ENCODE measurements at regions not wholly inside any gene's neighbourhood (a gene's known extent, or its start where the extent isn't known, plus 50 kb on each side); places are given as distances from the start of the nearest gene placed in this dataset.

DNA sequence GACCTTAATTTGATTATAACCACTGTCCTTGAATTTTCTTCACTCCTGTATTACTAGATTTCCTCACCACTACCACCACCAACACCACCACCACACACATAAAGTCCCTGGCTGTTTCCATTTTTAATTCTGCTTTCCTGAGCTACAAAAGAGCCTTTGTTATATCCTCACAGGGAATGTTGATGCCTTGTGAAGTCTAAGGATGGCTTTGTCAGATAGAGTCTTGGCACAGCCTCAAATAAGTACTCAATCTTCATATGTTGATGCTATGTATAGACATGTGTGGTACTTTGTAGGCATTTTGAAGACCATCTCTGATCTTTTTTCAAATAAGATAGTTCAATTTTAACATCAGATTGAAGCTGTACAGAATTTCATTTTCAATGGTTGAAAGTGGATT lies 1016.7 kb upstream of the LCORL start:
- TF ChIP-seq CTCF (IDR thresholded peaks at IDR 0.05) = no peak
- no peak for TF ChIP-seq POLR2A (IDR thresholded peaks at IDR 0.05)
- TF ChIP-seq EP300 (IDR thresholded peaks at IDR 0.05) = no peak
- TF ChIP-seq POLR2AphosphoS5 (IDR thresholded peaks at IDR 0.05) = no peak
- no peak for DNase-seq
- Histone ChIP-seq H3K9me3 (no peaks in the 10 kb centered on the region), H3K27me3 (no peaks in the 10 kb centered on the region), H3K4me1 (no peaks in the 10 kb centered on the region), H3K36me3 (no peaks in the 10 kb centered on the region), H3K4me3 (no peak overlapping the region), H3K27ac (no peak overlapping the region)
- intact Hi-C loops (cut with DNase I) = no loop called here

DNA sequence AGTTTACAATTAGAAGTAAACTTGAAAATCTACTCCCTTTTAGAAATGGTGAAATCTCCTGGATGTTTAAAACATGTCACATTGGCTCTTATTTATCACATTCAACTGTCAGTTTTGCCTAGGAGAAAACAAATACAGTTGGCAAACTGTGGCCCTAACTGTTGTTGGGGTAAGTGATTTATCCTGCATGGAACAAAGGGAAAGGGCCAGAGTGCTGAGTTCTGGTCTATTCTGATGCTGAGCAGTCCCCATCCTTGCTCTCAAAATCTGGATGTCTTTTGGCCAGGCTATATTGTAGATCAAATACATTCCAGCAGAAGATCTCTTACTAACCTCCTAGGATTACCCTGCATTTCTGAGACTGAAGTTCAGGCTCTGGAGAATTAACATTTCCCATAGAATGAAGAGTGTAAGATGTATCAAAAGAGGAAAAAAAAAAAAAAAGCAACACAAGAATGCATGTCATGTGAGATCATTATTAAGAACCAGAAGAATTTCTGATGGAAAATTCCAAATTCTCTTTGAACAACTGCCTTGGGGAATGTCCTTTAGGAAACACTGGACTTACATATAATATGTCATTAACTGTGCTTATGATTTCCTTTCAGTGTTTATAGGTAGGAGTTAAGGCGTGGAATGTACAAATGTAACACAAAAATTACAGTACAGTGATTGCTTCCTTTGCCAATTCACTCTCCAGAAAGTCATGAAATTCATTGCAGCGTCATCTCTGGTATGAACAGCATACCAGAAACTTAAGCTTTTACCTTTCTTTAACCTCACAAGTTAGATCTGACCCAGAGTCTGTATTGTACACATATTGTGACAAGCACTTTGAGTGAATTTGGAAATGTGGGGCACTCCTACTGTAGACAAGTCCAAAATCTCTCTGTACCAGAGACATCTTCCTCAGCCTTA lies 1012.5 kb upstream of the LCORL start:
- intact Hi-C loops (cut with DNase I) = no loop called here
- Histone ChIP-seq H3K9me3 (no peaks in the 10 kb centered on the region), H3K27me3 (no peaks in the 10 kb centered on the region), H3K4me1 (no peaks in the 10 kb centered on the region), H3K4me3 (no peak overlapping the region), H3K27ac (no peak overlapping the region), H3K36me3 (no peaks in the 10 kb centered on the region)
- DNase-seq = no peak
- no peak for TF ChIP-seq EP300 (IDR thresholded peaks at IDR 0.05)
- TF ChIP-seq POLR2AphosphoS5 (IDR thresholded peaks at IDR 0.05) = no peak
- no peak for TF ChIP-seq CTCF (IDR thresholded peaks at IDR 0.05)
- no peak for TF ChIP-seq POLR2A (IDR thresholded peaks at IDR 0.05)
- WGBS, 2 donors = 81 to 83% methylated on average over 2 of the region's 2 CpGs

- Histone ChIP-seq H3K9me3 (no peaks in the 10 kb centered on the region), H3K27me3 (no peaks in the 10 kb centered on the region), H3K27ac (no peak overlapping the region), H3K36me3 (no peaks in the 10 kb centered on the region), H3K4me3 (no peak overlapping the region), H3K4me1 (peaks cover 0 to 6% (median 0%) of the 10 kb centered on the region in 4 donors)
- intact Hi-C loops (cut with DNase I) = no loop called here
- TF ChIP-seq CTCF (IDR thresholded peaks at IDR 0.05) = no peak
- TF ChIP-seq EP300 (IDR thresholded peaks at IDR 0.05) = no peak
- TF ChIP-seq POLR2A (IDR thresholded peaks at IDR 0.05) = no peak
- no peak for TF ChIP-seq POLR2AphosphoS5 (IDR thresholded peaks at IDR 0.05)
- no peak for DNase-seq
Measured at GRCh38 chr4:19030536-19030935, 1009.0 kb upstream of the LCORL start.

DNA sequence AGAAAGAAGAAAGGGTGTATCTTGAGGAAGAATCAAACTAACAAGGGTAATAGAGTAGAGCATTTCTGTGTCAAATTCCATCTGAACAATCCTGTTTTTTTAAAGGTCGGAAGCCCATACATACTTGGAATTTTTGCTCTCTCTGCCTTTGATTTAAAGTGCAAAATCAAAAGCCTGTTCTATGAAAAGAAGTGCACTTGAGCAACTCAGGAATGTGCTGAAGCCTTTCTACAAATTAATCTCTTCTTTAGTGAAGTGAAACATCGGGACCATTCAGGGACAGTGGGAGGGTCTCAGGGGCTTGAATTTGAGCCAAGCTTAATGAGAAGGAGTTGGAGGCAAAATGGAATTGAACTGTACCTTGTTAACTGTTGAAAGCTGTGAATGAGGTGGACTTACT lies 1008.5 kb upstream of the LCORL start:
- TF ChIP-seq EP300 (IDR thresholded peaks at IDR 0.05) (no peak), POLR2A (IDR thresholded peaks at IDR 0.05) (no peak), POLR2AphosphoS5 (IDR thresholded peaks at IDR 0.05) (no peak), CTCF (IDR thresholded peaks at IDR 0.05) (no peak)
- Histone ChIP-seq H3K9me3 (no peaks in the 10 kb centered on the region), H3K27me3 (no peaks in the 10 kb centered on the region), H3K4me3 (no peak overlapping the region), H3K27ac (no peak overlapping the region), H3K4me1 (peaks cover 0 to 6% (median 0%) of the 10 kb centered on the region in 4 donors), H3K36me3 (no peaks in the 10 kb centered on the region)
- WGBS, 2 donors = 59 to 73% methylated on average over 2 of the region's 2 CpGs
- no peak for DNase-seq
- intact Hi-C loops (cut with DNase I) = no loop called here

All from sigmoid colon (tissue), 6 donors.